RWPE1 (cell line): ENCODE measurements at regions not wholly inside any gene's neighbourhood (a gene's known extent, or its start where the extent isn't known, plus 50 kb on each side); places are given as distances from the start of the nearest gene placed in this dataset.

Source experiments
- CTCF ChIA-PET: fragments of 350-600 bp; sonication (Branson Sonifier 250); formaldehyde crosslinking; extraction: SDS; loops from one replicate; lab custom pipeline; 2021; lab: Yijun Ruan, JAX
- POLR2A ChIA-PET: fragments of 400-600 bp; formaldehyde crosslinking; extraction: SDS; loops from one replicate; lab custom pipeline; 2020; ENCODE audit warnings: antibody characterized with exemption; ENCODE audit not compliant: low non-redundant PET; lab: Yijun Ruan, JAX
- DNase-seq: peaks from one replicate; pipeline ENCODE4 v3.0.0; 2012; ENCODE audit warnings: low spot score
- H3K27ac ChIP-seq: fragments of 450-650 bp; 2 replicates; pipeline ENCODE4 v1.5.1; 2017
- TF ChIP-seq, protein P1 (sequence below): fragments of 450-650 bp; conservative IDR thresholded peaks from 2 replicates; pipeline ENCODE4 v1.5.1; 2017; ENCODE audit warnings: low read depth, mild to moderate bottlenecking

- ChIA-PET CTCF (no interaction called here), POLR2A (no interaction called here)
- TF ChIP-seq, protein P1, sequence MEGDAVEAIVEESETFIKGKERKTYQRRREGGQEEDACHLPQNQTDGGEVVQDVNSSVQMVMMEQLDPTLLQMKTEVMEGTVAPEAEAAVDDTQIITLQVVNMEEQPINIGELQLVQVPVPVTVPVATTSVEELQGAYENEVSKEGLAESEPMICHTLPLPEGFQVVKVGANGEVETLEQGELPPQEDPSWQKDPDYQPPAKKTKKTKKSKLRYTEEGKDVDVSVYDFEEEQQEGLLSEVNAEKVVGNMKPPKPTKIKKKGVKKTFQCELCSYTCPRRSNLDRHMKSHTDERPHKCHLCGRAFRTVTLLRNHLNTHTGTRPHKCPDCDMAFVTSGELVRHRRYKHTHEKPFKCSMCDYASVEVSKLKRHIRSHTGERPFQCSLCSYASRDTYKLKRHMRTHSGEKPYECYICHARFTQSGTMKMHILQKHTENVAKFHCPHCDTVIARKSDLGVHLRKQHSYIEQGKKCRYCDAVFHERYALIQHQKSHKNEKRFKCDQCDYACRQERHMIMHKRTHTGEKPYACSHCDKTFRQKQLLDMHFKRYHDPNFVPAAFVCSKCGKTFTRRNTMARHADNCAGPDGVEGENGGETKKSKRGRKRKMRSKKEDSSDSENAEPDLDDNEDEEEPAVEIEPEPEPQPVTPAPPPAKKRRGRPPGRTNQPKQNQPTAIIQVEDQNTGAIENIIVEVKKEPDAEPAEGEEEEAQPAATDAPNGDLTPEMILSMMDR: no peak
- DNase-seq: no peak
- H3K27ac ChIP-seq: no peak overlapping the region
Measured at GRCh38 chr22:48734961-48735360, 1092.7 kb downstream of the BRD1 start.

DNA sequence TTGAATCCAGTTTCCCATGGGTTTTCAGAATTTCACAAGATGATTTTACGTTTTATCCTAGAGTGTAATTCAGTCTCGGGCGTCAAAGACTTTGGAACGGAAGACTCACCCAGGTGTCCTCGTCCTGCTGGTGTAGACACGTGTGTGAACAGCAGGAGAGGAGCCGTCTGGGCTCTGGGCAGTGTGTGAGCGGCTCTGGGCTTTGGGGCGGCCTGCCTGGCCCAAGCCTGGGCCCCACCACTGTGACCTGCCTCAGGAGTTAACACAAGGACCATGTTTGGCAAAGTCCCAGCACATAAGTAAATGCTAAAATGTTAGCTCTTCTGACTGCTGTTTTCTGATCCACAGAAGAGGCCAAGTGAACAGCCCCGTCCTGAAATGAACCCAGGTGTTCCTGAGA, 1093.3 kb downstream of the BRD1 start:
- TF ChIP-seq, protein P1: no peak
- no peak overlapping the region for H3K27ac ChIP-seq
- no peak for DNase-seq
- ChIA-PET CTCF (interaction anchor here (0.7 kb wide), 1 partner anchor 61 kb away, joined by 3 read pairs; no protein-coding TSS in a partner anchor), POLR2A (no interaction called here)

- DNase-seq: no peak
- TF ChIP-seq, protein P1: no peak
- CTCF ChIA-PET: no interaction called here
- POLR2A ChIA-PET: no interaction called here
- H3K27ac ChIP-seq: no peak overlapping the region
Measured at GRCh38 chr22:48729499-48730171, 1098.0 kb downstream of the BRD1 start.

DNA sequence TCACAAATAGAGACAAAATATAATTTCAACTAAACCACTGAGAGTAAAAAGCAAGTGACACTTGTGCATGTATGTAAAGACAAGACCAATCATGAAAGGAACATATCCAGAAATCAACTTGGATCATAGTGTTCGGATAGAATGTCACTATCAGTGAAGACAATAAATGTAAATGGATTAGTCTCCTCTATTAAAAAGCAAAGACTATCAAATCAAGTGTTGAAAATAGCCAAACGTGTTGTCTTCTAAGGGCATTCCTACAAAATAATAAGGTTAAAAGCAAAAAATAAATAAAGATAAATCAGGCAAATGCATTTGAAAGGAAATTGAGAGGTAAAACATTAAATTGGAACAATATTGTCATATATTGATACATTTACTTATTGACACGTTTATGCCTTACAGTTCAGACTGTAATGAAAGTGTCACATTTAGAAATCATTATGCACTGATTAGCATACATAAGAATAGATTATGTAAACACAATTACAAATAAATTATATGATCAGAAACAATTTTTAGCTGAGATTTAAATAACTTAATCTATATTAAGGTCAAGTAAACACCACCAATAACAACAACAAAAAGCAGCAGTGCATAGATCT, 1100.1 kb downstream of the BRD1 start:
- H3K27ac ChIP-seq: no peak overlapping the region
- TF ChIP-seq, protein P1: no peak
- ChIA-PET CTCF (no interaction called here), POLR2A (no interaction called here)
- DNase-seq: no peak

- TF ChIP-seq, protein P1: no peak
- no peak overlapping the region for H3K27ac ChIP-seq
- no peak for DNase-seq
- CTCF ChIA-PET: no interaction called here
- POLR2A ChIA-PET: no interaction called here
Measured at GRCh38 chr22:48724899-48725298, 1102.8 kb downstream of the BRD1 start.

DNA sequence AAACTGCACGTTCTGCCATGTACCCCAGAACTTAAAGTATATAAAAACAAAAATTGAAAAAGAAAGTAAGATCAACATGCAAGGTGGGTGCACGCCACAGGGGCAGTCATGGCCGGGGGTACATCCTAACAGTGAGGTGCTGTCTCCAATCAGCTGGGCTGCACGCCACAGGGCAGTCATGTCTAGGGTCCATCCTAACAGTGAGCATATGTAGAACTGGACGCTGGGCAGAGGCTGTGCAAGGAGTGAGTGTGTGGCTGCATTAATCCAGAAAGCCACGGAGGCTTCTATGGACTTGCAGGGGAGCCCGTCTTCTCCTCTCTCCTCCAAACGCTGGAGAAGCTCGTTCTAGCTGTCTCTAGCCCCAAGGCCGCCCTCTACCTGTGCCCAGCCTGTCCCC, 1105.0 kb downstream of the BRD1 start:
- TF ChIP-seq, protein P1: no peak

More for the DNA sequence above, 1105.0 kb downstream of the BRD1 start:
- CTCF ChIA-PET: no interaction called here
- no peak overlapping the region for H3K27ac ChIP-seq
- POLR2A ChIA-PET: no interaction called here
- DNase-seq: no peak
